RWPE1 (cell line): ENCODE measurements at regions not wholly inside any gene's neighbourhood (a gene's known extent, or its start where the extent isn't known, plus 50 kb on each side); places are given as distances from the start of the nearest gene placed in this dataset.

ENCODE experiments used
- CTCF ChIA-PET: fragments of 350-600 bp; sonication (Branson Sonifier 250); formaldehyde crosslinking; extraction: SDS; loops from one replicate; lab custom pipeline; 2021; lab: Yijun Ruan, JAX
- POLR2A ChIA-PET: fragments of 400-600 bp; formaldehyde crosslinking; extraction: SDS; loops from one replicate; lab custom pipeline; 2020; ENCODE audit warnings: antibody characterized with exemption; ENCODE audit not compliant: low non-redundant PET; lab: Yijun Ruan, JAX
- DNase-seq: peaks from one replicate; pipeline ENCODE4 v3.0.0; 2012; ENCODE audit warnings: low spot score
- H3K27ac ChIP-seq: fragments of 450-650 bp; 2 replicates; pipeline ENCODE4 v1.5.1; 2017
- CTCF ChIP-seq: fragments of 450-650 bp; conservative IDR thresholded peaks from 2 replicates; pipeline ENCODE4 v1.5.1; 2017; ENCODE audit warnings: low read depth, mild to moderate bottlenecking

GRCh38 chr12:115183752-115184151 lies 499.8 kb upstream of the TBX3 start:
- ChIA-PET POLR2A (no interaction called here), CTCF (no interaction called here)
- DNase-seq, result no peak
- H3K27ac ChIP-seq, result no peak overlapping the region
- no peak for TF ChIP-seq CTCF

- no peak for TF ChIP-seq CTCF
- H3K27ac ChIP-seq, result no peak overlapping the region
- POLR2A ChIA-PET, result no interaction called here
- CTCF ChIA-PET, result no interaction called here
- no peak for DNase-seq
These were observed 493.9 kb upstream of the TBX3 start for GRCh38 chr12:115177899-115178298.

- CTCF ChIA-PET, result no interaction called here
- POLR2A ChIA-PET, result no interaction called here
- H3K27ac ChIP-seq, result no peak overlapping the region
- no peak for DNase-seq
- no peak for TF ChIP-seq CTCF
These were observed 492.9 kb upstream of the TBX3 start for GRCh38 chr12:115176741-115177400.

- no peak for DNase-seq
- ChIA-PET POLR2A (no interaction called here), CTCF (no interaction called here)
- TF ChIP-seq CTCF, result no peak
- no peak overlapping the region for H3K27ac ChIP-seq
These were observed 490.9 kb upstream of the TBX3 start for GRCh38 chr12:115174920-115175319.

GRCh38 chr12:115172521-115172920 lies 488.5 kb upstream of the TBX3 start:
- no peak for DNase-seq
- H3K27ac ChIP-seq, result no peak overlapping the region
- ChIA-PET CTCF (interaction anchor here (0.5 kb wide), 1 partner anchor 35 kb away, joined by 3 read pairs; no protein-coding TSS in a partner anchor), POLR2A (no interaction called here)
- TF ChIP-seq CTCF, result no peak

GRCh38 chr12:115169981-115170380 lies 486.0 kb upstream of the TBX3 start:
- no peak overlapping the region for H3K27ac ChIP-seq
- ChIA-PET POLR2A (no interaction called here), CTCF (no interaction called here)
- no peak for TF ChIP-seq CTCF
- DNase-seq, result no peak
